ENCODE measurements at regions not wholly inside any gene's neighbourhood (a gene's known extent, or its start where the extent isn't known, plus 50 kb on each side); places are given as distances from the start of the nearest gene placed in this dataset.

DNA sequence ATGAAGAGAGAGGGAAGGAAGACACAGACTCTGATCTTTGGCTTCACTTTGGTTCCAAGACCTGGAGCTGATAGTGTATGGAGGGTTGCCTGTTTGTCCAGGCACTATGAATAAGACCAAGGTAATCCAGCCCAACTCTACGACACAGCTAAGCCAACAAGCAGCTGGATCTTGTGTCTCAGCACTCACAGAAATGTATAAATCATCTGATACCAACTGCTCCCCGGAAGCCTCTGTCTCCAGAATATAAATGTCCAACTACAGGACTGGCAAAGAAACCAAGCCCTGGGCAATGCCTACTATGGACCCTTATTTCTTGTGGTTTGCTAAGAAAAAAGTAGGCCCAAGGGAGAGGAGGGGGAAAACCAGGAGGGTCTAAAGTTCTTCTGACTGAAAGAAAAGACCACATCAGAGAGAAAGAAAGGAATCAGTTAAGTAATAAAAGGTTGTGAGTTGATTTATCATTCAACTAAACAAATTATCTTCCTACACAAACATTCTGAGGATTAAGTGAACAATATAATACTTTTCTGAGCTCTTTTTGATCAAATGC lies 204.0 kb downstream of the DAD1 start:
- Histone ChIP-seq H3K14ac (replicated peaks; ENCODE audit: low read depth, low read length) (no peak overlapping the region), H2BK20ac (ENCODE audit: low read depth, low read length) (no peak overlapping the region), H4K91ac (ENCODE audit: insufficient read depth, low read depth, low read length) (no peak overlapping the region), H4K8ac (ENCODE audit: low read depth in 2 of 2, low read length in 2 of 2) (no peak overlapping the region), H4K20me1 (ENCODE audit: insufficient read depth, low read length) (no peaks in the 10 kb centered on the region), H3K9ac (ENCODE audit: low read depth, low read length) (no peak overlapping the region), H3K18ac (ENCODE audit: low read depth, low read length) (no peak overlapping the region), H4K5ac (ENCODE audit: low read depth, low read length) (no peak overlapping the region), H3K79me1 (ENCODE audit: low read depth in 1 of 2, low read length in 2 of 2) (no peaks in the 10 kb centered on the region), H2BK15ac (ENCODE audit: low read depth, low read length) (no peak overlapping the region), H2BK5ac (ENCODE audit: low read depth, low read length, poor library complexity, severe bottlenecking) (no peak overlapping the region), H3K23ac (ENCODE audit: low read depth, low read length) (no peak overlapping the region), H3K27me3 (ENCODE audit: control insufficient read depth, insufficient read depth, low read length) (peaks cover 10% of the 10 kb centered on the region), H3K4me2 (ENCODE audit: low read depth, low read length) (no peak overlapping the region), H2AK9ac (replicated peaks; ENCODE audit: low read depth, low read length, poor library complexity) (no peak overlapping the region), H3K27ac (ENCODE audit: insufficient read depth, low read length) (no peak overlapping the region), H3K9me3 (ENCODE audit: control insufficient read depth, insufficient read depth, low read length) (no peaks in the 10 kb centered on the region), H3K36me3 (ENCODE audit: control insufficient read depth, insufficient read depth, low read length) (no peaks in the 10 kb centered on the region), H3K4me1 (ENCODE audit: control insufficient read depth, insufficient read depth, low read length) (peaks cover 6% of the 10 kb centered on the region), H2BK120ac (ENCODE audit: low read depth, low read length) (no peak overlapping the region), H3K4ac (ENCODE audit: low read depth, low read length) (no peak overlapping the region), H3K9me1 (ENCODE audit: insufficient read depth, low read length) (no peaks in the 10 kb centered on the region), H2AK5ac (ENCODE audit: low read depth, low read length) (no peak overlapping the region), H3K56ac (ENCODE audit: extremely low read depth, insufficient read depth, low read length) (no peak overlapping the region), H3K4me3 (ENCODE audit: insufficient read depth, low read depth, low read length) (no peak overlapping the region), H2AFZ (replicated peaks; ENCODE audit: low read length, poor library complexity) (no peak overlapping the region)
- ChIA-PET POLR2A (ENCODE audit: unreplicated experiment) (interaction anchor here (0.6 kb wide), 1 partner anchor 181 kb away, joined by 4 read pairs; no protein-coding TSS in a partner anchor), CTCF (interaction anchor here (1.0 to 2.0 kb wide), 4 partner anchors 10 to 468 kb away, joined by 3 to 9 read pairs (median 6); no protein-coding TSS in a partner anchor)
- intact Hi-C loops (cut with micrococcal nuclease), result loop anchor here (5.0 to 10.0 kb wide), 4 partner anchors 267 to 597 kb away; partner anchors contain the start of gene AJUBA
- in situ Hi-C loops (cut with MboI; ENCODE audit: low sequenced_read_pairs), result loop anchor here (25.0 kb wide), 1 partner anchor 477 kb away; the partner anchor contains the start of gene LRP10
- BruUV-seq (replicated peaks), result no TSS peak
- dilution Hi-C loops (cut with HindIII; ENCODE audit: low sequenced_read_pairs, unreplicated experiment), result no loop called here
- no peak for DNase-seq
- no CpG with 5 or more reads among the region's 2 CpGs for WGBS, 2 experiments (ENCODE audit: extremely low coverage in 2 of 2, insufficient read length in 1 of 2)
- TF ChIP-seq RFX5 (IDR thresholded peaks at IDR 0.05; ENCODE audit: low read depth, low read length), result no peak
- no peak for TF ChIP-seq NFE2L2 (IDR thresholded peaks at IDR 0.05; ENCODE audit: low read depth, low read length)
- no peak for TF ChIP-seq RCOR1 (IDR thresholded peaks at IDR 0.05; ENCODE audit: insufficient replicate concordance, low read length)
- TF ChIP-seq MXI1 (IDR thresholded peaks at IDR 0.05; ENCODE audit: borderline replicate concordance, low read depth, low read length), result no peak
- TF ChIP-seq CEBPB (IDR thresholded peaks at IDR 0.05; ENCODE audit: low read depth, low read length), result no peak
- no peak for TF ChIP-seq FOS (IDR thresholded peaks at IDR 0.05; ENCODE audit: low read depth, low read length)
- no peak for TF ChIP-seq MAFK (IDR thresholded peaks at IDR 0.05; ENCODE audit: low read depth, low read length)
- TF ChIP-seq, protein P1, sequence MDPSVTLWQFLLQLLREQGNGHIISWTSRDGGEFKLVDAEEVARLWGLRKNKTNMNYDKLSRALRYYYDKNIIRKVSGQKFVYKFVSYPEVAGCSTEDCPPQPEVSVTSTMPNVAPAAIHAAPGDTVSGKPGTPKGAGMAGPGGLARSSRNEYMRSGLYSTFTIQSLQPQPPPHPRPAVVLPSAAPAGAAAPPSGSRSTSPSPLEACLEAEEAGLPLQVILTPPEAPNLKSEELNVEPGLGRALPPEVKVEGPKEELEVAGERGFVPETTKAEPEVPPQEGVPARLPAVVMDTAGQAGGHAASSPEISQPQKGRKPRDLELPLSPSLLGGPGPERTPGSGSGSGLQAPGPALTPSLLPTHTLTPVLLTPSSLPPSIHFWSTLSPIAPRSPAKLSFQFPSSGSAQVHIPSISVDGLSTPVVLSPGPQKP (IDR thresholded peaks at IDR 0.05; ENCODE audit: borderline replicate concordance, low read depth, low read length), result no peak
- no peak for TF ChIP-seq POLR2A (IDR thresholded peaks at IDR 0.05; ENCODE audit: low read depth, low read length)
- no peak for TF ChIP-seq CHD1 (IDR thresholded peaks at IDR 0.05; ENCODE audit: low read depth, low read length)
- TF ChIP-seq, protein P2, sequence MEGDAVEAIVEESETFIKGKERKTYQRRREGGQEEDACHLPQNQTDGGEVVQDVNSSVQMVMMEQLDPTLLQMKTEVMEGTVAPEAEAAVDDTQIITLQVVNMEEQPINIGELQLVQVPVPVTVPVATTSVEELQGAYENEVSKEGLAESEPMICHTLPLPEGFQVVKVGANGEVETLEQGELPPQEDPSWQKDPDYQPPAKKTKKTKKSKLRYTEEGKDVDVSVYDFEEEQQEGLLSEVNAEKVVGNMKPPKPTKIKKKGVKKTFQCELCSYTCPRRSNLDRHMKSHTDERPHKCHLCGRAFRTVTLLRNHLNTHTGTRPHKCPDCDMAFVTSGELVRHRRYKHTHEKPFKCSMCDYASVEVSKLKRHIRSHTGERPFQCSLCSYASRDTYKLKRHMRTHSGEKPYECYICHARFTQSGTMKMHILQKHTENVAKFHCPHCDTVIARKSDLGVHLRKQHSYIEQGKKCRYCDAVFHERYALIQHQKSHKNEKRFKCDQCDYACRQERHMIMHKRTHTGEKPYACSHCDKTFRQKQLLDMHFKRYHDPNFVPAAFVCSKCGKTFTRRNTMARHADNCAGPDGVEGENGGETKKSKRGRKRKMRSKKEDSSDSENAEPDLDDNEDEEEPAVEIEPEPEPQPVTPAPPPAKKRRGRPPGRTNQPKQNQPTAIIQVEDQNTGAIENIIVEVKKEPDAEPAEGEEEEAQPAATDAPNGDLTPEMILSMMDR (conservative IDR thresholded peaks at IDR 0.05; ENCODE audit: low read depth, low read length), result no peak
- TF ChIP-seq BHLHE40 (IDR thresholded peaks at IDR 0.05; ENCODE audit: low read depth, low read length), result no peak
- TF ChIP-seq SMC3 (IDR thresholded peaks at IDR 0.05; ENCODE audit: low read depth, low read length), result no peak
- TF ChIP-seq MAZ (IDR thresholded peaks at IDR 0.05; ENCODE audit: borderline replicate concordance, low read depth, low read length), result no peak
- TF ChIP-seq, protein P3, sequence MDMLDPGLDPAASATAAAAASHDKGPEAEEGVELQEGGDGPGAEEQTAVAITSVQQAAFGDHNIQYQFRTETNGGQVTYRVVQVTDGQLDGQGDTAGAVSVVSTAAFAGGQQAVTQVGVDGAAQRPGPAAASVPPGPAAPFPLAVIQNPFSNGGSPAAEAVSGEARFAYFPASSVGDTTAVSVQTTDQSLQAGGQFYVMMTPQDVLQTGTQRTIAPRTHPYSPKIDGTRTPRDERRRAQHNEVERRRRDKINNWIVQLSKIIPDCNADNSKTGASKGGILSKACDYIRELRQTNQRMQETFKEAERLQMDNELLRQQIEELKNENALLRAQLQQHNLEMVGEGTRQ (IDR thresholded peaks at IDR 0.05; ENCODE audit: low read depth, low read length), result no peak
- no peak for ATAC-seq (ENCODE audit: low read depth)

All from IMR-90 (cell line).